Cardiac fibroblast (primary cell): ENCODE measurements at regions not wholly inside any gene's neighbourhood (a gene's known extent, or its start where the extent isn't known, plus 50 kb on each side); places are given as distances from the start of the nearest gene placed in this dataset.

Experiments used
- DNase-seq, 2 donors: peaks; one replicate each; pipeline versions ENCODE4 v3.0.0 to v3.0.0-alpha.2; 2010; ENCODE audit warnings: low read depth in 2 of 2
- H3K4me3 ChIP-seq, 2 donors: replicated peaks in 1 of 2; 1 replicate in 1 of 2; 2 replicates in 1 of 2; pipeline ENCODE4 v1.5.1; 2011; ENCODE audit warnings: low read depth in 2 of 2, low read length in 2 of 2, mild to moderate bottlenecking in 2 of 2, moderate library complexity in 1 of 2
- TF ChIP-seq, protein P1 (sequence below): IDR thresholded peaks from one replicate; pipeline ENCODE4 v1.5.1; 2011; ENCODE audit warnings: low read depth, mild to moderate bottlenecking, low read length, inconsistent platforms

GRCh38 chr22:48646216-48646925 lies 1181.3 kb downstream of the BRD1 start:
- H3K4me3 ChIP-seq, result no peak overlapping the region
- TF ChIP-seq, protein P1, sequence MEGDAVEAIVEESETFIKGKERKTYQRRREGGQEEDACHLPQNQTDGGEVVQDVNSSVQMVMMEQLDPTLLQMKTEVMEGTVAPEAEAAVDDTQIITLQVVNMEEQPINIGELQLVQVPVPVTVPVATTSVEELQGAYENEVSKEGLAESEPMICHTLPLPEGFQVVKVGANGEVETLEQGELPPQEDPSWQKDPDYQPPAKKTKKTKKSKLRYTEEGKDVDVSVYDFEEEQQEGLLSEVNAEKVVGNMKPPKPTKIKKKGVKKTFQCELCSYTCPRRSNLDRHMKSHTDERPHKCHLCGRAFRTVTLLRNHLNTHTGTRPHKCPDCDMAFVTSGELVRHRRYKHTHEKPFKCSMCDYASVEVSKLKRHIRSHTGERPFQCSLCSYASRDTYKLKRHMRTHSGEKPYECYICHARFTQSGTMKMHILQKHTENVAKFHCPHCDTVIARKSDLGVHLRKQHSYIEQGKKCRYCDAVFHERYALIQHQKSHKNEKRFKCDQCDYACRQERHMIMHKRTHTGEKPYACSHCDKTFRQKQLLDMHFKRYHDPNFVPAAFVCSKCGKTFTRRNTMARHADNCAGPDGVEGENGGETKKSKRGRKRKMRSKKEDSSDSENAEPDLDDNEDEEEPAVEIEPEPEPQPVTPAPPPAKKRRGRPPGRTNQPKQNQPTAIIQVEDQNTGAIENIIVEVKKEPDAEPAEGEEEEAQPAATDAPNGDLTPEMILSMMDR, result no peak
- DNase-seq, result no peak

GRCh38 chr22:48645766-48646165 lies 1181.9 kb downstream of the BRD1 start:
- TF ChIP-seq, protein P1, result no peak
- DNase-seq, result no peak
- no peak overlapping the region for H3K4me3 ChIP-seq

DNA sequence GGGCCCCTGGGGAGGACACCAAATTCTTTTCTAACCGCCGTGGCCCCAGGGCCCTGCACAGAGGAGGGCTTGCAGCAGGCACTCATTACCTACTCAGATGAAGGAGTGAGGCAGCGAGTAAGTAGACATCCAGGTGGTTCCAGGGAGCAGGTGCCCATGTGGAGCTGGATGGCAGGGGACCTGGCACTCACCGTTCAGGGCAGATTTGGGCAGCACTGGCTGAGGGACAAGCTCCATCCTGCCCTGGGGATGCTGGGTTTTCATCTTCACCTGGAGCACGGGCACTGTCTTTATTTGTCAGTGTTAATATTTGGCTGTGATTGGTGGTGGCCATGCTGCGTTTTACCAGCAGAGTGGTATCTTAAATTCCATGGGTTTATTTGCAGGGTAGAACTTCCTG lies 1182.7 kb downstream of the BRD1 start:
- TF ChIP-seq, protein P1, result no peak
- H3K4me3 ChIP-seq, result no peak overlapping the region
- no peak for DNase-seq

DNA sequence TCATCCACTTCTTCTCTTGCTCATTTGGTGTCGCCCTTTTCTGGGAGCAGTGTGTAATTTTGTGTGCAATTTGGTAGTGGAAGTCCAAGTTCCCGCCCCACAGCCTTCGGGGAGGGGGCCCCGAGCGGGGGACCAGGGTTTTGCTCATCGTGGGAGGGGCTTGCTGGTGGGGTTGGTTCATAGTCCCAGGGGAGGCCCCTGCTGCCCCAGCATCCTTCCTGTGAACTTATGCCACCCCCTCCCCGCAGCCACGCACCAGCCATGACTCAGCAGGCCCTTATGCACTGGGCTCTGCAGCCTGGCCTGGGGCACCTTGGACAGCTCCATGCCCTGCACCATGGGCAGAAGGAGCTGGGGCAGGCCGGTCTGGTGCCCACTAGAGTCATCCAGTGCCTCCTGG lies 1183.6 kb downstream of the BRD1 start:
- TF ChIP-seq, protein P1, result no peak
- DNase-seq, result no peak
- no peak overlapping the region for H3K4me3 ChIP-seq

- DNase-seq, result no peak
- TF ChIP-seq, protein P1, result no peak
- no peak overlapping the region for H3K4me3 ChIP-seq
Observed at GRCh38 chr22:48643066-48643731, 1184.5 kb downstream of the BRD1 start.

DNA sequence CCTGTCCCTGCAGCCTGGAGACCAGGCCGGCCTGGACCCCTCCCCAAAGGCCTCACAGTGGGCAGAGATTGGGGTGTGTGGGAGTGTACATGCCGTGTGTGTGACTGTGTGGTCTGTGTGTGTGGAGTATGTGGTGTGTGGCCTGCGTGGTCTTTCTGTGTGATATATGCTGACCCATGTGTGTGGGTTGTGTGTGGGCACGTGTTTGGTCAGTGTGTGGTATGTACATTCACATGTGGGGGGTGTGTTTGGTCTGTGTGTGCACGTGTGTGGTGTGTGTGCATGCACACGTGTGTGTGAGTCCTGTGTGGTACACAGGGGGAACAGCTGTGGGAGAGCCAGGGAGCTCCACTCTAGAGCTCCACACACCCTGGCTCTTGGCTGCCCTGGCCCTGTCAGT lies 1185.1 kb downstream of the BRD1 start:
- no peak for DNase-seq
- TF ChIP-seq, protein P1, result no peak

More for the DNA sequence above, 1185.1 kb downstream of the BRD1 start:
- H3K4me3 ChIP-seq, result no peak overlapping the region
